ENCODE measurements at regions not wholly inside any gene's neighbourhood (a gene's known extent, or its start where the extent isn't known, plus 50 kb on each side); places are given as distances from the start of the nearest gene placed in this dataset.

- H3K27me3 ChIP-seq (ENCODE audit: insufficient read depth, poor library complexity, severe bottlenecking), result no peaks in the 10 kb centered on the region
- DNase-seq (ENCODE audit: low read depth in 1 of 2, low spot score in 1 of 2), result no peak
- TF ChIP-seq POLR2AphosphoS5 (IDR thresholded peaks at IDR 0.05; ENCODE audit: low read depth), result no peak
- TF ChIP-seq GABPA (IDR thresholded peaks at IDR 0.05; ENCODE audit: low read depth), result no peak
- no peak for TF ChIP-seq REST (IDR thresholded peaks at IDR 0.05; ENCODE audit: insufficient replicate concordance, low read depth)
- no peak for TF ChIP-seq SPI1 (IDR thresholded peaks at IDR 0.05; ENCODE audit: borderline replicate concordance, low read depth)
- TF ChIP-seq CTCF (IDR thresholded peaks at IDR 0.05; ENCODE audit: insufficient read depth, low read length), result no peak
- H3K4me3 ChIP-seq (replicated peaks; ENCODE audit: insufficient read depth, low read length), result no peak overlapping the region
- H3K27ac ChIP-seq (replicated peaks), result no peak overlapping the region
Measured at GRCh38 chr6:925656-926213, 232.8 kb upstream of the EXOC2 start.

- no peak for TF ChIP-seq SPI1 (IDR thresholded peaks at IDR 0.05; ENCODE audit: borderline replicate concordance, low read depth)
- no peak for TF ChIP-seq CTCF (IDR thresholded peaks at IDR 0.05; ENCODE audit: insufficient read depth, low read length)
- TF ChIP-seq POLR2AphosphoS5 (IDR thresholded peaks at IDR 0.05; ENCODE audit: low read depth), result no peak
- TF ChIP-seq GABPA (IDR thresholded peaks at IDR 0.05; ENCODE audit: low read depth), result no peak
- no peak for TF ChIP-seq REST (IDR thresholded peaks at IDR 0.05; ENCODE audit: insufficient replicate concordance, low read depth)
- Histone ChIP-seq H3K4me3 (replicated peaks; ENCODE audit: insufficient read depth, low read length) (no peak overlapping the region), H3K27me3 (ENCODE audit: insufficient read depth, poor library complexity, severe bottlenecking) (no peaks in the 10 kb centered on the region), H3K27ac (replicated peaks) (no peak overlapping the region)
- no peak for DNase-seq (ENCODE audit: low read depth in 1 of 2, low spot score in 1 of 2)
Measured at GRCh38 chr6:924661-925060, 231.7 kb upstream of the EXOC2 start.

GRCh38 chr6:921400-921799 is 228.5 kb upstream of the EXOC2 start:
- DNase-seq (ENCODE audit: low read depth in 1 of 2, low spot score in 1 of 2), result no peak
- no peak for TF ChIP-seq POLR2AphosphoS5 (IDR thresholded peaks at IDR 0.05; ENCODE audit: low read depth)
- TF ChIP-seq CTCF (IDR thresholded peaks at IDR 0.05; ENCODE audit: insufficient read depth, low read length), result no peak
- TF ChIP-seq REST (IDR thresholded peaks at IDR 0.05; ENCODE audit: insufficient replicate concordance, low read depth), result no peak
- TF ChIP-seq GABPA (IDR thresholded peaks at IDR 0.05; ENCODE audit: low read depth), result no peak
- Histone ChIP-seq H3K4me3 (replicated peaks; ENCODE audit: insufficient read depth, low read length) (no peak overlapping the region), H3K27me3 (ENCODE audit: insufficient read depth, poor library complexity, severe bottlenecking) (no peaks in the 10 kb centered on the region), H3K27ac (replicated peaks) (no peak overlapping the region)

Data from HL-60 (cell line).